ENCODE measurements at regions not wholly inside any gene's neighbourhood (a gene's known extent, or its start where the extent isn't known, plus 50 kb on each side); places are given as distances from the start of the nearest gene placed in this dataset.

DNA sequence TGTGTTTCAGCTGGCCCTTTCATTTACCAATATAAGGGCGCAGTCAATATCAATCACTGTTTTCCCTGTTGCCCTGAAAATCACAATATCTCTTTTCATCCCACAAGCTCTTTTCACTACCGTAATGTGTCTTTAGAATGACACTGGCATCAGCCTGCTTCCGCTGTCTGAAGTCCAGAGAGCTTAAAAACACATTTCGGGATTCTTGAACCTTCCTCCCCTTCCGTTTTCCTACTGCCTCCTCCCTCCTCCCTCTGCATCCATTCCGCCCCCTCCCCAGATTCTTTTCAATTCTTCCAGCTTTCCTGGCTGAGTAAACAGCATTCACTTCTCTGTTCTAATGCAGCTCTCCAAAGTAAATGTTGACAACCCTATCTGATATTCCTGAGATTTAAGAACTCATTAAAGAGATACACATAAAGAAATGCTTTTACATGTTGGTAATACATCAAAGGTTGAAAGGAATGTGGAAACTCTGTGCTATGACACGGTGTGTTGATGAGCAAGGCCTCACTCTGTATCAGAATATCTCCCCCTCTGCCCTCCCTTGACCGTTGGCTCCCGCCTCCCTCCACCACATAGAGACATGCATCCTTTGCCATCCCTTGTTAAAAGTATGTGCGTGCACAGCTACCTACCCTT lies 83.5 kb upstream of the SPRY1 start:
- Mint-ChIP-seq H3K4me3 (no peak overlapping the region), H3K4me1 (no peaks in the 10 kb centered on the region), H3K36me3 (peaks cover 10% of the 10 kb centered on the region), H3K9me3 (no peaks in the 10 kb centered on the region), H3K27ac (no peak overlapping the region), H3K27me3 (no peaks in the 10 kb centered on the region)
- CTCF ChIA-PET, result no interaction called here
- DNase-seq, result no peak

DNA sequence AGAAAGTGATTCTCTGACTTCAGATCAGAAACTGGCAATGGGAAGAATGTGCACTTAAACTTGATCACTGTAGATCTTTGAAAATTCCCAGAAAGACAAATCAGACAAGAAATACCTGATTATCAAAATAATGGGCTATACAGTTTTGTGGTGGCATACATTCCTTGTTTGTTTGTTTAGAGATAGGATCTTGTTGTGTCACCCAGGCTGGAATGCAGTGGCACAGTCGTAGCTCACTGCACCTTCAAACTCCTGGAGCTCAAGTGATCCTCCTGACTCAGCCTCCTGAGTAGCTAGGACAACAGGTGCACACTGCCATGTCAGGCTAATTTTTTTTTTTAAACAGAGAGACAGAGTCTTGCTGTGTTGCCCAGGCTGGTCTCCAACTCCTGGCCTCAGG lies 81.0 kb upstream of the SPRY1 start:
- CTCF ChIA-PET, result interaction anchor here (0.7 kb wide), 1 partner anchor 133 kb away, joined by 4 read pairs; no protein-coding TSS in a partner anchor
- H3K36me3 Mint-ChIP-seq, result peaks cover 8% of the 10 kb centered on the region

DNA sequence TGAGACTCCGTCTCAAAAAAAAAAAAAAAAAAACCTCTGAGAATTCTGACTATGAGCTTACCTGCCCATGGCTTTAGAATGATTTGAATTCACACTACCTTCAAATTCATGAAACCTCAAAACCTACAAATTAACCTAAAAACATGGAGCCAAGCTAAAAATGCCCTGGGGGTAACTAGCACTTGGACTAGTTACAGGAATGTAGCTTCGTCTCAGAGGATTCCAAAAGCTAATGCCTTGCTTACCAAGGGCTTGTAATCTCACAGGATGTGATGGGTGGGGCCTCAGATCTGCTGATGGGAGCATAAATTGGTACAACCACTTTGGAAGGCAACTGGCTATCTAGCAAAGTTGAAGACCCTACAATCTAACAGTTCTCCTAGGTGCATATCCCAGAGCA lies 79.4 kb upstream of the SPRY1 start:
- peaks cover 10% of the 10 kb centered on the region for H3K9me3 Mint-ChIP-seq
- H3K4me1 Mint-ChIP-seq, result no peaks in the 10 kb centered on the region
- CTCF ChIA-PET, result no interaction called here
- H3K27me3 Mint-ChIP-seq, result no peaks in the 10 kb centered on the region
- H3K27ac Mint-ChIP-seq, result no peak overlapping the region
- H3K4me3 Mint-ChIP-seq, result no peak overlapping the region
- peaks cover 8% of the 10 kb centered on the region for H3K36me3 Mint-ChIP-seq
- DNase-seq, result no peak

More for the DNA sequence above, 81.0 kb upstream of the SPRY1 start:
- DNase-seq, result no peak
- Mint-ChIP-seq H3K4me3 (no peak overlapping the region), H3K9me3 (peaks cover 1% of the 10 kb centered on the region), H3K27me3 (no peaks in the 10 kb centered on the region), H3K27ac (no peak overlapping the region), H3K4me1 (no peaks in the 10 kb centered on the region)

DNA sequence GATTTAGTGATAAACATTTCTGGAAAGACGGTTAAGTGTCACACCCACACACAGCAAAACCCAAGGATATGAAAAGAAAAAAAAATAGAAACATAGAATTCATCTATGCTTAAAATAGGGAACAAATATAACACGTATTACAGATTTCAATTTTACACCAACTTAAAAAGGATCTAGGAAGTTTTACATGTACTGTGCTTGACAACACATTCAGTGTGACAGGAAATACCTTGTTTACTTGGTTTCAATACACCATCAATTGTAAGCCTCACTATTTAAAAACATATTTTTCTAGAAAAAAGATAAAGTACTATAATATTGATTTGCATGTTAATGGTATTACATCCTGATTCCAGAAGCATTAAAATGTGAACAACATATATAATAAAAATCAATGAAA lies 77.0 kb upstream of the SPRY1 start:
- CTCF ChIA-PET, result no interaction called here
- peaks cover 17% of the 10 kb centered on the region for H3K9me3 Mint-ChIP-seq
- H3K27ac Mint-ChIP-seq, result no peak overlapping the region
- H3K4me1 Mint-ChIP-seq, result no peaks in the 10 kb centered on the region
- DNase-seq, result no peak
- no peak overlapping the region for H3K4me3 Mint-ChIP-seq
- H3K36me3 Mint-ChIP-seq, result peaks cover 10% of the 10 kb centered on the region
- H3K27me3 Mint-ChIP-seq, result no peaks in the 10 kb centered on the region

DNA sequence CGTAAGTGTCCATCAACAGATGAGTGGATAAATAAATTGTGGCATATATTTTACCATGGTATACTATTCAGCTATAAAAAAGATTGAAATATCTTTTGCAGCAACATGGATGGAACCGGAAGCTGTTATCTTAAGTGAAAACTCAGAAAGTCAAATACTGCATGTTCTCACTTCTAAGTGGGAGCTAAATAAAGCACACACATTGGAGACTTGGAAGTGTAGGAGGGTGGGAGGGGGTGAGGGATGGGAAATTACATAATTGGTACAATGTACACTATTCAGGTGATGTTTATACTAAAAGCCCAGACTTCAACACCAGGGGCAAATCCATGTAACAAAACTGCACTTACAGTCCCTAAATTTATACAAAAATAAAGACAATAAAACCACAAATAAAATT lies 72.6 kb upstream of the SPRY1 start:
- peaks cover 15% of the 10 kb centered on the region for H3K9me3 Mint-ChIP-seq
- H3K27me3 Mint-ChIP-seq, result peaks cover 4% of the 10 kb centered on the region
- H3K4me1 Mint-ChIP-seq, result no peaks in the 10 kb centered on the region
- DNase-seq, result no peak
- H3K36me3 Mint-ChIP-seq, result peaks cover 2% of the 10 kb centered on the region
- CTCF ChIA-PET, result no interaction called here
- no peak overlapping the region for H3K4me3 Mint-ChIP-seq
- no peak overlapping the region for H3K27ac Mint-ChIP-seq

DNA sequence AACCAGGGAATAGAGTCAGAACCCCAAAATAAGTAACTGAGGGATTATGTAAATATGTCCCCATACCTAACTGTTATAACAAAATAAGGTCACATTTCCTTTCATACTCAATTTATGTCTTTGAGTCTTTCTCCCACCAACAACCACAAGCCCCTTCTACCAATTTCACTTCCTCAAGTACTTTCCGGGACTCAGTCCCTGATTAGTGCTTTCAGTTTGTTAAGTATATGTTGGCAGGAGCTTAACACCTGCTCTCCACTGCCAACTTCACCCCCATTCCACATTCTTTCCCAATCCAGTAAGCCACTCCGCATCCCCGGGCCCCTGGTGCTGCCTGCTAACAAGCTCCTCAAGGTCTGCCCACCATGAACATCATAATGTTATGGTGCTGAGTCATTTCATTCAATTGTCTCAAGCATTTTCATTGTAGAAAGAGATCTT lies 71.3 kb upstream of the SPRY1 start:
- H3K4me3 Mint-ChIP-seq, result no peak overlapping the region
- H3K4me1 Mint-ChIP-seq, result no peaks in the 10 kb centered on the region
- peaks cover 2% of the 10 kb centered on the region for H3K36me3 Mint-ChIP-seq
- H3K9me3 Mint-ChIP-seq, result peaks cover 15% of the 10 kb centered on the region
- no peak overlapping the region for H3K27ac Mint-ChIP-seq
- H3K27me3 Mint-ChIP-seq, result peaks cover 4% of the 10 kb centered on the region
- DNase-seq, result no peak
- CTCF ChIA-PET, result no interaction called here

DNA sequence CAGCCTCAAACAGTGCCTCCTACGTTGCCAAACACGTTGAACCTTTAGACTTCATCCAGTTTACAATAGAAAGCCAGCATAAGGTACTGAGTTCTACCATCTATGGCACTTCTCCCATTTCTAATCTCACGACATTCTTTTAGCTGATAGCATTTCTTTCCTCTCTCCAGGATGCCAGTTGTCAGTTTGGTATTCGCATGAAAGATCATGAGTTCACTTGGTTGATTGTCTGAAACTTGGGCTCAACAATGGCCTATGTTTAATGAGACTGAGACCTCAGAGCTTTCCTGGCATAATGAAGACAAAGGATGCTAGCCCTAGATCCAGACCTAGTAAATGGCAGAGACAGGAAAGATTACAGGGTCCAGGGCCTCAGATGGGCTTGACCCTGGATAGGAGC lies 69.2 kb upstream of the SPRY1 start:
- Mint-ChIP-seq H3K36me3 (peaks cover 1% of the 10 kb centered on the region), H3K4me1 (no peaks in the 10 kb centered on the region), H3K27ac (no peak overlapping the region), H3K9me3 (peaks cover 6% of the 10 kb centered on the region), H3K4me3 (no peak overlapping the region), H3K27me3 (peaks cover 4% of the 10 kb centered on the region)
- DNase-seq, result no peak
- CTCF ChIA-PET, result interaction anchor here (1.4 kb wide), 1 partner anchor 23 kb away, joined by 3 read pairs; no protein-coding TSS in a partner anchor

DNA sequence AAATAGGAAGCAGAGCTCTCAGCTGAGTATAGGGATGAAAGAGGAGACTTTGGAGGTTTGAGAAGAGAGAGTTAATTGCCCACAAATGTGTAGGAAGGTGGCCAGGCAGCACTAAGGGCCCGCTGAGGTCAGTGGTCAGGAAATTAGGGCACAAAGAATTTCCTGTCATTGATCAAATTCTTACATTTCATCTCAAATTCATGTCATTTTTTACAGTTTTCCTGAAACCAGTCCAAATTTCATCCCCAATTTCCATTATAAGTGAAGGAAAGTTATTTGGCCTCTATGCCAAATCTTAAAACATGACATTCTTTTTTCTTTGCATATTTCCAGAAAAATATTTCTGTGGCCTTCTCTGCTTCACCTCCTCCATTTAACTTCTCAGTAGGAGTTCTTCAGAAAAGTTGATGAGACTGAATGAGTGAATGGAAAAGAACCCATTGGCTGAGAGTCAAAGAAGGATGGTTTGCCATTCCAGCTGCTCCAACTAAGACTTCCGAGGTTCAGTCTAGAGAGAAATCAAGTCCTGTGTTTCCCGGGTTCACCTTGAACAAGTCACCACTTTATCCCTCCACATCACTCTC lies 68.7 kb upstream of the SPRY1 start:
- Mint-ChIP-seq H3K27ac (no peak overlapping the region), H3K27me3 (peaks cover 4% of the 10 kb centered on the region), H3K9me3 (peaks cover 2% of the 10 kb centered on the region), H3K36me3 (no peaks in the 10 kb centered on the region), H3K4me1 (no peaks in the 10 kb centered on the region), H3K4me3 (no peak overlapping the region)
- no peak for DNase-seq
- CTCF ChIA-PET, result interaction anchor here (1.4 kb wide), 1 partner anchor 24 kb away, joined by 3 read pairs; no protein-coding TSS in a partner anchor

DNA sequence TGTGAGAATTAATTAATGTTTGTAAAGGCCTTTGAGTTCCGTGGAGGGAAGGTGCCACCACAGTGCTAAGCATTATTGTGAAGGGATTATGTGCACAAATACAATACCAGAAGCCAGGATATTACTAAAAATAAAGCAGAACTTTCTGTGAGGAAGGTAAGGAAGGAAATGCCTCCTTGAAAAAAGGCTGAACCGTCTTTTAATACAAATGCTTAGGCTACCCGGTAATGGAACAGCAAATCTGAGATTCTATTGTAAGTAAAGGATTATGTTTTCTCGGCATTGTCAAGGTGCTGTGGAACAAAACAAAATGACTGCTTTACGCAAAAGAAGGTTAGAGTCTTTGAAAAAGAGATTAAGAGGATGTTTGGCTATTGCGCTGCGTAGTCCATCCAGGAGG lies 57.9 kb upstream of the SPRY1 start:
- peaks cover 4% of the 10 kb centered on the region for H3K27me3 Mint-ChIP-seq
- CTCF ChIA-PET, result no interaction called here
- H3K4me3 Mint-ChIP-seq, result no peak overlapping the region
- H3K36me3 Mint-ChIP-seq, result no peaks in the 10 kb centered on the region
- no peak for DNase-seq
- H3K9me3 Mint-ChIP-seq, result peaks cover 1% of the 10 kb centered on the region
- H3K27ac Mint-ChIP-seq, result no peak overlapping the region
- H3K4me1 Mint-ChIP-seq, result no peaks in the 10 kb centered on the region

DNA sequence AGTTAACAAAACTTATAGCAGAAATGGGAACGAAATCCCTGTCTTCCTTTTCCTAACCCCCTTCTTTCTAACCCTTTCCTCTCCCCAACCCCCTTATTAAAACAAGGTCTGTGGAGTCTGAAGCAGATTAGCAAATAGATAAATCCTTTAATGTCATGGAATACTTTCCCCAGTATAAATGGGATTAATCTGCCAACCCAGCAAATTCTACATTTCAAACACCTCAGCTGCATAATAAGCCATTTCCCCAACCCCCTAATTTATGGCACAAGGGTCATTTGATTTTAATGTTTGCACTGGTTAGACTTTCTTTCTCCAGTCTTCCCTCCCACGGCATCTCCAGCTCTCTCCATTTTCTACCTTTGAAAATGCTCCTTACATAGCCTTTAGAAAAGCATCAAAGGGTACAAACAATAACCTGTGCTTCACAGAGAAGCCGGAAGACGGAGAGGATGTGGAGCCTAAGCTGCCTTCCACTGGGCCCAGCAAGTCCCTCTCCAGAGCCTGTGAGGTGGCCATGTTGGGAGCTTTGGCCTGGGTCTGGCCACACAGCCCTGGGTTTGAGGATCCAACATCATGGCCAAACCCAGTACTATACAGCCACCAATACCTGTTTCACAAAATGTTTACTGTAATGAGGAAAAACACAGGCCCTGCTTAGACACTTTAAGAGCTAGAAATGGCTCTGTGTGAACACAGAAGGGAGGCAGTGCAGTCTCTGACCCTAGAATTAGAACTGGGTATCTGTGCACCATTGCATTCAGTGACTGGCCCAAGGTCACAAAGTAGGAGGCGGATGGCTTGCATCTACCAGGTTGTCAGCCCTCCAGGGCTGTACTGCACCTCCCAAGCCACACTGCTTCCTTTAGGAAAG lies 56.9 kb upstream of the SPRY1 start:
- H3K9me3 Mint-ChIP-seq, result peaks cover 1% of the 10 kb centered on the region
- no peaks in the 10 kb centered on the region for H3K4me1 Mint-ChIP-seq
- CTCF ChIA-PET, result no interaction called here
- no peaks in the 10 kb centered on the region for H3K36me3 Mint-ChIP-seq
- DNase-seq, result no peak
- no peak overlapping the region for H3K4me3 Mint-ChIP-seq
- H3K27me3 Mint-ChIP-seq, result peaks cover 4% of the 10 kb centered on the region
- no peak overlapping the region for H3K27ac Mint-ChIP-seq

DNA sequence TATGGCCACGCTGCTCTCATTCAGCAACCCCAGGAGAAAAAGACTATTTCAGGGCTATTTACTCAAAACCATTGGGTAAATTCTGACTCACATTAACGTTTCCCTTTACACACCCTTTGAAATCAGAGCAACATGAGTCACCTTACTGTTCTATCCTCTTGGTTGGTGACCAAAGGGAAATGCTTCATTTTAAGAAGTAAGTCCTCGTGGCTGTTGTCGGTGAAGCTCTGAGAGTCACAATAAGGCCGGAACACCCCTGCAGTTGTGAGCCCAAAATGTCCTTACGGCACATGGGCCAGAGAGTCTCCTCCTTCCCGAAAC lies 56.3 kb upstream of the SPRY1 start:
- Mint-ChIP-seq H3K27me3 (peaks cover 4% of the 10 kb centered on the region), H3K36me3 (no peaks in the 10 kb centered on the region), H3K9me3 (peaks cover 1% of the 10 kb centered on the region), H3K27ac (no peak overlapping the region), H3K4me3 (no peak overlapping the region), H3K4me1 (no peaks in the 10 kb centered on the region)
- CTCF ChIA-PET, result no interaction called here
- no peak for DNase-seq

DNA sequence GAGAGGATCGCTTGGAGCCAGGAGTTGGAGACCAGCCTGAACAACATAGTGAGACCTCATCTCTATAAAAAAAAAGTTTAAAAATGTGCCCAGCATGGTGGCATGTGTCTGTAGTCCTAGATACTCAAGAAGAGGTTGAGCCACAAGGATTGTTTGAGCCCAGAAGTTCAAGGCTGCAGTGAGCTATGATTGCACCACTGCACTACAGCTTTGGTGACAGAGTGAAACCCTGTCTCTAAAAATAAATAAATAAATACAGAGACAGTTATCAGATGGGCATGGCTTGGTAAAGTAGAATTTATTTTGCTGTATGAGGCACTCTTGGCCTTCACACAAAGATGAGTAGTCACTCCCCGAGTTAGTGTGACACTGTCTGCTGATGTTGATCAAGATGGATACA lies 54.1 kb upstream of the SPRY1 start:
- Mint-ChIP-seq H3K4me3 (no peak overlapping the region), H3K36me3 (no peaks in the 10 kb centered on the region), H3K9me3 (no peaks in the 10 kb centered on the region), H3K4me1 (no peaks in the 10 kb centered on the region), H3K27me3 (peaks cover 5% of the 10 kb centered on the region), H3K27ac (no peak overlapping the region)
- CTCF ChIA-PET, result no interaction called here
- DNase-seq, result no peak

DNA sequence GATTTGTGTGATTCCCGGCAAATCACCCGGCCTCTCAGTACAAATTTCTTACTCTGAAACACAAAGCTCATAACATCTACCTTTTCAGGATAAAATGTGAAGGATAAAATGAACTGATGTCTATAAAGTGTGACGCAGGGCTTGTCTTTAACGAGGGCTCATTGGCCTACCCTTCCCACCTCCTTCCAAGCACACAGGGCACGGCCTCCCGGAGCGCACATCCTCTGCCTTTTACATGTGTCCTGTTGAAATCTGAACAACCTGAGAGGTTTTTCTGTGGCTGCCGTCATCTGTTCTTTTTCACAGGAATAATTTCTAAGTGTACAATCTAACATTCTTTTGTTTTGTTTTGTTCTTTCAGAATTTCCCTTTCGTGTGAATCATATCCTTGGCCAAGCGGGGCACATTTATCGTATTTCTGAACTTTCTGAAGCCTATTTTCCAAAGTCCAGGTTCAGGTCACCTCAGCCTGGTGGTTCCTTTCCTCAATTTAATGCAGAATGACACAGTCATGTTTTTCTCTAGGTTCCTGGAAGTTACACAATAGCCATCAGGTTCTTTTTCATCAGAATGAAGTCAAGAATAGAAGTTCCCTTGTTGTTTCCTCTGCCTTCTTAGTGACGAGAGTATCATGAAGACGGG lies 53.1 kb upstream of the SPRY1 start:
- H3K36me3 Mint-ChIP-seq, result no peaks in the 10 kb centered on the region
- no peak overlapping the region for H3K27ac Mint-ChIP-seq
- H3K4me3 Mint-ChIP-seq, result no peak overlapping the region
- no peak for DNase-seq
- H3K4me1 Mint-ChIP-seq, result no peaks in the 10 kb centered on the region
- peaks cover 5% of the 10 kb centered on the region for H3K27me3 Mint-ChIP-seq
- no peaks in the 10 kb centered on the region for H3K9me3 Mint-ChIP-seq
- CTCF ChIA-PET, result no interaction called here

DNA sequence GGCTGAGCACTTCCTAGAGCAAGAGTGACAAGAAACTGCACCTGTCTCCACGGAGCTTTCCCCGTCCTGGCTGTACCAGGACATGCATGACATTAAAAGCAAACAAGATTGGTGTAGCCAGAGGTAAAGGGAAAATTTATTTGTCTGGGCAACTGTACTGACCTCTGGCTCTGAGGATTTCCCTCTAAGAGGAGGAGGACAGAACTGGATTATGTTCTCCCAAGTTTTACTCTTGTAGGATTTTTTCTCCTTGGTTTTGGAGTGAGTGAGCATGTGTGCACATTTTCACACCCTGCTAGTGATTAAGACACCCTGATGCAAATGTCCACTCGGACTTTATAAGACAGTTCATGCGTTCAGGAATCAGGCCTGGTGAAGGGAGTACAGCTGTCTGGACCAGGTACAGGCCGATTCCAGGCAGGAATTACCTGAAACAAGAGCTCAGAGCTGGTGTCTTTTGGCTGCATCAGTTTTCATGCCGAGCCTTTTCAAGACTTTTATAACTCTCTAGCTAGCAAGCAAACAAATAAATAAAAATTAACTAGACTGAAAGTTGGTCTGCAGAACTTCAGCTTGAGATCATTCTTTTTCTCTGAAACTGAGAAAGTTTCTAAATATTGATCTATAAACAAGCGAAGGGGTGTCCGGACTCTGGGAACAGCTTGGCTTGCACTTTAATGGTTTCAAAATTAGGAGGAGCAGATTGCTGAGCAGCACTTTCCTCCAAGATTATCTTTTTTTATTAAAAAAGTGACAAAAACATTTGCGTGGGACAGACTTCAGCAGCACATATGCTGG lies 51.3 kb upstream of the SPRY1 start:
- H3K4me3 Mint-ChIP-seq, result no peak overlapping the region
- H3K27ac Mint-ChIP-seq, result no peak overlapping the region
- DNase-seq, result no peak
- H3K27me3 Mint-ChIP-seq, result peaks cover 5% of the 10 kb centered on the region
- CTCF ChIA-PET, result interaction anchor here (0.8 kb wide), 1 partner anchor 241 kb away, joined by 3 read pairs; no protein-coding TSS in a partner anchor
- no peaks in the 10 kb centered on the region for H3K9me3 Mint-ChIP-seq
- H3K4me1 Mint-ChIP-seq, result no peaks in the 10 kb centered on the region
- H3K36me3 Mint-ChIP-seq, result no peaks in the 10 kb centered on the region

Data from activated naive CD4-positive, alpha-beta T cell treated with anti-CD3 and anti-CD28 coated beads, Interleukin-2, amount 10 ng/mL, durations not matched to agents 7 days and 5 days (primary cell).